Pancreas (tissue), 10 donors: ENCODE measurements at regions not wholly inside any gene's neighbourhood (a gene's known extent, or its start where the extent isn't known, plus 50 kb on each side); places are given as distances from the start of the nearest gene placed in this dataset.
"Not testable (repeated sequence)": the region's sequence is repeated elsewhere in the genome, so short reads cannot be mapped to it uniquely, and the experiment has no call there.

Source experiments
- ATAC-seq, 4 donors: fragments of 200-7000 bp; cut with Tn5 transposase; one replicate each; pipeline versions ENCODE4 v1.8.0 to v1.9.1; 2020; ENCODE audit warnings: mild to moderate bottlenecking in 4 of 4, moderate library complexity in 4 of 4
- DNase-seq, 6 donors: peaks; one replicate each; pipeline ENCODE4 v3.0.0-alpha.2; 2020
- FAIRE-seq: peaks from 2 replicates; lab custom pipeline; 2012; peaks lifted over from hg19 to GRCh38; lab: Jason Lieb, UNC
- H3K27ac ChIP-seq, 4 donors: fragments of 200-600 bp; sonication (generic); 1 replicate in 3 of 4; 2 replicates in 1 of 4; pipeline versions ENCODE4 v1.5.0 to v1.8.0; 2020
- H3K27me3 ChIP-seq, 4 donors: fragments of 200-600 bp; one replicate each; pipeline ENCODE4 v1.8.0; 2021
- H3K36me3 ChIP-seq, 3 donors: fragments of 200-600 bp; sonication (generic) in 1 of 3; one replicate each; pipeline versions ENCODE4 v1.5.0 to v1.8.0; 2020 to 2021
- H3K4me1 ChIP-seq, 3 donors: fragments of 200-600 bp; one replicate each; pipeline ENCODE4 v1.8.0; 2021
- H3K4me3 ChIP-seq, 4 donors: fragments of 200-600 bp; sonication (generic) in 2 of 4; one replicate each; pipeline versions ENCODE4 v1.5.0 to v1.8.0; 2020 to 2021
- H3K9me3 ChIP-seq, 4 donors: fragments of 200-600 bp; one replicate each; pipeline ENCODE4 v1.8.0; 2021
- CTCF ChIP-seq, 4 donors: fragments of 200-600 bp; sonication (generic) in 3 of 4; IDR thresholded peaks; one replicate each; pipeline versions ENCODE4 v1.5.0 to v1.8.0; 2021; ENCODE audit warnings: antibody characterized with exemption in 4 of 4
- WGBS, 2 donors: extraction: QIAGEN DNeasy Blood & Tissue Kit; methylation state at CpG; one replicate each; pipeline ENCODE4 v1.1.7; 2013; 5-methylcytosine and 5-hydroxymethylcytosine counted together
- intact Hi-C, 3 donors: fragments of 100-400 bp; cut with DNase I; formaldehyde crosslinking; loops; one replicate each; pipeline versions ENCODE4 v1.11.1 to v1.14.2; 2022
- donor health status: healthy with polysubstance abuse.
- donor health status: DM: no; HTN: no; CAD: no; lungs with moderate emphysema.
- donor health status: DM: no; HTN: no; CAD: no.
- donor health status: control.
- donor health status: control.
- donor health status: Bipolar disorder and iron deficiency.
- donor health status: DM: yes; HTN: yes; CAD: no.
- donor health status: DM: no; HTN: no; CAD: no.
- donor health status: DM: no; HTN: no; CAD: no.
- donor health status: DM: yes; HTN: yes; CAD: no.

- no peak for TF ChIP-seq CTCF (IDR thresholded peaks at IDR 0.05)
- ATAC-seq: no peak
- no peak overlapping the region for H3K4me3 ChIP-seq
- no peaks in the 10 kb centered on the region for H3K9me3 ChIP-seq
- no peak for DNase-seq
- no peak for FAIRE-seq
- H3K36me3 ChIP-seq: no peaks in the 10 kb centered on the region
- 52% methylated on average over 17 of the region's 17 CpGs for WGBS, 2 donors
- intact Hi-C loops: no loop called here
- no peak overlapping the region for H3K27ac ChIP-seq
- peaks cover 0 to 9% (median 0%) of the 10 kb centered on the region in 4 donors for H3K27me3 ChIP-seq
- H3K4me1 ChIP-seq: no peaks in the 10 kb centered on the region
Observed at GRCh38 chr19:31883296-31883990, 462.0 kb upstream of the ZNF507 start.

GRCh38 chr19:31885280-31885853, 460.0 kb upstream of the ZNF507 start:
- ATAC-seq: no peak
- Histone ChIP-seq H3K36me3 (no peaks in the 10 kb centered on the region), H3K9me3 (no peaks in the 10 kb centered on the region), H3K27ac (no peak overlapping the region), H3K4me3 (no peak overlapping the region), H3K27me3 (peaks cover 0 to 13% (median 0%) of the 10 kb centered on the region in 4 donors), H3K4me1 (no peaks in the 10 kb centered on the region)
- intact Hi-C loops: no loop called here
- DNase-seq: no peak
- no peak for FAIRE-seq
- no peak for TF ChIP-seq CTCF (IDR thresholded peaks at IDR 0.05)
- WGBS, 2 donors: 38 to 43% methylated on average over 8 of the region's 8 CpGs

- no peak overlapping the region for H3K4me3 ChIP-seq
- ATAC-seq: no peak
- H3K4me1 ChIP-seq: no peaks in the 10 kb centered on the region
- no peak for FAIRE-seq
- no peak for DNase-seq
- no peaks in the 10 kb centered on the region for H3K36me3 ChIP-seq
- intact Hi-C loops: no loop called here
- H3K27me3 ChIP-seq: peaks cover 0 to 13% (median 0%) of the 10 kb centered on the region in 4 donors
- H3K27ac ChIP-seq: no peak overlapping the region
- TF ChIP-seq CTCF (IDR thresholded peaks at IDR 0.05): no peak
- 66 to 72% methylated on average over 9 of the region's 9 CpGs for WGBS, 2 donors
- no peaks in the 10 kb centered on the region for H3K9me3 ChIP-seq
Observed at GRCh38 chr19:31890230-31890629, 455.2 kb upstream of the ZNF507 start.

- no peak for FAIRE-seq
- no peaks in the 10 kb centered on the region for H3K4me1 ChIP-seq
- H3K4me3 ChIP-seq: no peak overlapping the region
- ATAC-seq: no peak
- intact Hi-C loops: no loop called here
- 34 to 43% methylated on average over 2 of the region's 2 CpGs for WGBS, 2 donors
- H3K36me3 ChIP-seq: no peaks in the 10 kb centered on the region
- TF ChIP-seq CTCF (IDR thresholded peaks at IDR 0.05): no peak
- H3K9me3 ChIP-seq: no peaks in the 10 kb centered on the region
- DNase-seq: no peak
- H3K27ac ChIP-seq: no peak overlapping the region
- peaks cover 0 to 13% (median 0%) of the 10 kb centered on the region in 4 donors for H3K27me3 ChIP-seq
Observed at GRCh38 chr19:31892060-31892459, 453.4 kb upstream of the ZNF507 start.

GRCh38 chr19:31893491-31893890, 451.9 kb upstream of the ZNF507 start:
- H3K4me3 ChIP-seq, H3K4me1 ChIP-seq, ATAC-seq, intact Hi-C loops, H3K36me3 ChIP-seq, H3K27ac ChIP-seq, H3K9me3 ChIP-seq, FAIRE-seq, DNase-seq, H3K27me3 ChIP-seq: not testable (repeated sequence)
- 54 to 68% methylated on average over 4 of the region's 4 CpGs for WGBS, 2 donors
